GM13977 (cell line): ENCODE measurements at regions not wholly inside any gene's neighbourhood (a gene's known extent, or its start where the extent isn't known, plus 50 kb on each side); places are given as distances from the start of the nearest gene placed in this dataset.
A peak's percentile ranks its signal among the peaks of the same experiment; 100 is the strongest.

Experiments used
- DNase-seq: peaks from one replicate; pipeline ENCODE4 v3.0.0; 2012; ENCODE audit warnings: low spot score
- in situ Hi-C: fragments of 300-500 bp; cut with MboI; formaldehyde crosslinking; loops from one replicate; pipeline ENCODE4 v1.12.0; 2022; ENCODE audit warnings: low sequenced_read_pairs, low pct_unique_long_range_greater_than_20kb, mixed read lengths, inconsistent platforms; ENCODE audit not compliant: unreplicated experiment
- TF ChIP-seq, protein P1 (sequence below): IDR thresholded peaks from 2 replicates; pipeline ENCODE4 v1.5.1; 2012; ENCODE audit warnings: mild to moderate bottlenecking, control low read depth; ENCODE audit not compliant: insufficient read depth; ENCODE audit errors: extremely low read depth, missing control alignments

- in situ Hi-C loops: no loop called here
- DNase-seq: peak; percentile 33
- TF ChIP-seq, protein P1, sequence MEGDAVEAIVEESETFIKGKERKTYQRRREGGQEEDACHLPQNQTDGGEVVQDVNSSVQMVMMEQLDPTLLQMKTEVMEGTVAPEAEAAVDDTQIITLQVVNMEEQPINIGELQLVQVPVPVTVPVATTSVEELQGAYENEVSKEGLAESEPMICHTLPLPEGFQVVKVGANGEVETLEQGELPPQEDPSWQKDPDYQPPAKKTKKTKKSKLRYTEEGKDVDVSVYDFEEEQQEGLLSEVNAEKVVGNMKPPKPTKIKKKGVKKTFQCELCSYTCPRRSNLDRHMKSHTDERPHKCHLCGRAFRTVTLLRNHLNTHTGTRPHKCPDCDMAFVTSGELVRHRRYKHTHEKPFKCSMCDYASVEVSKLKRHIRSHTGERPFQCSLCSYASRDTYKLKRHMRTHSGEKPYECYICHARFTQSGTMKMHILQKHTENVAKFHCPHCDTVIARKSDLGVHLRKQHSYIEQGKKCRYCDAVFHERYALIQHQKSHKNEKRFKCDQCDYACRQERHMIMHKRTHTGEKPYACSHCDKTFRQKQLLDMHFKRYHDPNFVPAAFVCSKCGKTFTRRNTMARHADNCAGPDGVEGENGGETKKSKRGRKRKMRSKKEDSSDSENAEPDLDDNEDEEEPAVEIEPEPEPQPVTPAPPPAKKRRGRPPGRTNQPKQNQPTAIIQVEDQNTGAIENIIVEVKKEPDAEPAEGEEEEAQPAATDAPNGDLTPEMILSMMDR: peak; percentile 76
Measured at GRCh38 chr1:165129568-165130164, 226.8 kb downstream of the LMX1A start.

- DNase-seq: no peak
- in situ Hi-C loops: no loop called here
- TF ChIP-seq, protein P1: no peak
Measured at GRCh38 chr1:165124772-165125171, 231.7 kb downstream of the LMX1A start.

DNA sequence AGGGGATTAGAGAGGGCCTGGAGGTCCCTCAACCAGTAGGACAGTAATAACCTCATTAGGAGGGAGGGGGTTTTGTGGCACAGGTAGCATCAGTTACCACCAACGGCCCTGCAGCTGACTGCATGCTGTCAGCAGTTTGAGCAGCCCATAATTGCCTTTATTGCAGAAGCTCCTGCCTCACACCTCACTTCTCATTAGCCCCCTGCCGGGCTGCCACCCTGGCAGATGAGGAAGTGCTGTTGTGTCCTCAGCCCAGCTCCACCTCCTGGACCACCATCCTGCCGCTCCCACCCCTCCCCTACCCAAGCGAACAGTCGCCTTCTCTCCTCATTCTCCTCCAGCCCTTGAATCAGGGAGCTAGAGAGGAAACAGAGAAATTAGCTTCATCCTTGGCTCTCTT lies 237.4 kb downstream of the LMX1A start:
- in situ Hi-C loops: no loop called here
- DNase-seq: no peak
- TF ChIP-seq, protein P1: no peak

DNA sequence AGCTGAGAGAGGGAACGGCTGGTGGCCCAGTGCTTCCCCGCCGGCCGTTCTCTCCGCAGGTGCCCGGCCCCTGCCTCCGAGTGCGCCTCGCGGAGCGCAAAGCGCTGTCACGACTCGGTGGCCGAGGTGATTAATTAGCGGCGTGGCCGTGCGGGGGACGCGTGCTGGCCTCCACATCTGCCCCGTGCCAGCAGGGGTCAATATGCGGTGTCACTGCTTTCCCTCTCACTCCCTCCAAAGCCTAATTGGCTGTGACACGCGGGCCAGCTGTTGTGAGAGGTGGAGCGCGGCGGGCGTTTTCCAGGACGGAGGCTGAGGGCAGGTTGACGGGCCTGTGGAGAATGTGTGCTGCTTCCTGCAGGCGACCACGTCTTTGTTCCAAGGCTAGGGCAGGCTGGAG lies 239.0 kb downstream of the LMX1A start:
- no peak for DNase-seq
- in situ Hi-C loops: no loop called here
- TF ChIP-seq, protein P1: no peak

DNA sequence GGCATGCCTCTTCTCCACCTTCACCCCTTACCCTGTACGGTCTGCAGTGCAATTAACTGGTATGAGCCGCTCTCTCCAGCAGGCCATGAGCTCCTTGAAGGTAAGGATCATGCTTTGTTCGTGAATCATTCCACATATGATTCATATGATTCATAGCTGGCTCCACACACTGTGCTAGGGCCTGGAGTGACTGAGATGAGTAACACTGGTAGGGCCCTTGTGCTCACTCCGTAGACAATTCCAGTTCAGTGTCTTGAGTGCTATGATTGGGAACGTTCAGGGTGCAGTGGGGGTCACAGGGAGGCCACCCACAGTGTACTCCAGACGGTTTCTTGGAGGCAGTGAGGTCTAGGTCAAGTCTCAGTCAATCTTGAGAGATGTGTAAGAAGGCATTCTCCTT lies 239.8 kb downstream of the LMX1A start:
- in situ Hi-C loops: no loop called here
- TF ChIP-seq, protein P1: no peak
- DNase-seq: no peak

GRCh38 chr1:165116171-165116570 lies 240.3 kb downstream of the LMX1A start:
- TF ChIP-seq, protein P1: no peak
- no peak for DNase-seq
- in situ Hi-C loops: no loop called here

GRCh38 chr1:165114889-165115285 lies 241.6 kb downstream of the LMX1A start:
- TF ChIP-seq, protein P1: no peak
- DNase-seq: no peak
- in situ Hi-C loops: no loop called here
